SK-N-SH treated with all-trans-retinoic acid at 6 μM for 48 hours (cell line): ENCODE measurements at regions not wholly inside any gene's neighbourhood (a gene's known extent, or its start where the extent isn't known, plus 50 kb on each side); places are given as distances from the start of the nearest gene placed in this dataset.

ENCODE experiments used
- GLIS3 ChIP-seq: fragments of 250-450 bp; sonication (Bioruptor Pico); IDR thresholded peaks from 2 replicates; pipeline ENCODE4 v1.5.0; 2020; ENCODE audit warnings: mild to moderate bottlenecking, moderate library complexity
- PATZ1 ChIP-seq: fragments of 250-450 bp; sonication (Bioruptor Pico); IDR thresholded peaks from 2 replicates; pipeline ENCODE4 v1.8.0; 2020; ENCODE audit warnings: mild to moderate bottlenecking, moderate library complexity, borderline replicate concordance
- PPARA ChIP-seq: fragments of 250-450 bp; sonication (Bioruptor Pico); IDR thresholded peaks from 2 replicates; pipeline ENCODE4 v1.5.0; 2020; ENCODE audit warnings: mild to moderate bottlenecking, borderline replicate concordance
- ZFP30 ChIP-seq: fragments of 450-650 bp; formaldehyde crosslinking; IDR thresholded peaks from 2 replicates; pipeline ENCODE4 v1.5.0; 2022; ENCODE audit warnings: mild to moderate bottlenecking, moderate library complexity
- ZNF70 ChIP-seq: fragments of 450-650 bp; formaldehyde crosslinking; IDR thresholded peaks from 2 replicates; pipeline ENCODE4 v1.5.0; 2020; ENCODE audit warnings: mild to moderate bottlenecking, moderate library complexity

- TF ChIP-seq PPARA, result no peak
- no peak for TF ChIP-seq ZNF70 (CRISPR knock-in tag)
- no peak for TF ChIP-seq GLIS3 (CRISPR knock-in tag)
- no peak for TF ChIP-seq PATZ1 (CRISPR knock-in tag)
- no peak for TF ChIP-seq ZFP30
These were observed 223.7 kb downstream of the CBLN1 start for GRCh38 chr16:49057936-49058335.
